HCT116 (cell line): ENCODE measurements at regions not wholly inside any gene's neighbourhood (a gene's known extent, or its start where the extent isn't known, plus 50 kb on each side); places are given as distances from the start of the nearest gene placed in this dataset.

Source experiments
- ATAC-seq: fragments of 200-7000 bp; cut with Tn5 transposase; 2 replicates; pipeline ENCODE4 v1.9.1; 2020; ENCODE audit warnings: mild to moderate bottlenecking, moderate library complexity
- BruUV-seq: library from RNA; stranded (reverse); fragments of 400-500 nt; replicated peaks from 2 replicates; lab custom pipeline; 2021; lab: Mats Ljungman, UMichigan
- CTCF ChIA-PET: fragments of 300-600 bp; sonication (Branson Sonifier 250); formaldehyde crosslinking; loops from one replicate; lab custom pipeline; 2021; ENCODE audit warnings: antibody characterized with exemption; lab: Charles Lee
- POLR2A ChIA-PET: fragments of 300-600, 350-600 bp; sonication (Branson Sonifier 250); formaldehyde crosslinking; loops from one replicate; lab custom pipeline; 2021; ENCODE audit warnings: antibody characterized with exemption; lab: Charles Lee
- RAD21 ChIA-PET, 2 experiments: fragments of 300-600 bp; sonication (Branson Sonifier 250); formaldehyde crosslinking; loops; one replicate each; lab custom pipeline; 2023; ENCODE audit warnings: low total read pairs in 2 of 2; ENCODE audit not compliant: uncharacterized antibody in 2 of 2, unreplicated experiment in 2 of 2, low non-redundant PET in 1 of 2; lab: Charles Lee
- DNase-seq: peaks from one replicate; pipeline ENCODE4 v3.0.0-alpha.2; 2010; ENCODE audit warnings: low read depth, low spot score
- H2AFZ ChIP-seq: fragments of 200-600 bp; shearing (Covaris generic), sonication (generic); 2 replicates; pipeline ENCODE4 v1.6.1; 2017; ENCODE audit warnings: low read depth, mixed run types, mixed read lengths, antibody characterized with exemption, low read length; ENCODE audit not compliant: poor library complexity, severe bottlenecking
- H3K27ac ChIP-seq: 2 replicates; pipeline ENCODE4 v1.5.1; 2012; ENCODE audit warnings: low read depth, low read length
- H3K27me3 ChIP-seq: fragments of 200-600 bp; sonication (generic); 2 replicates; pipeline ENCODE4 v1.6.1; 2016; ENCODE audit warnings: mixed run types, low read length, mixed read lengths; ENCODE audit not compliant: insufficient read depth
- H3K36me3 ChIP-seq, 2 experiments: fragments of 200-500 bp in 1 of 2; fragments of 200-600 bp in 1 of 2; sonication (Bioruptor generic) in 1 of 2; sonication (generic) in 1 of 2; 2 replicates each; pipeline versions ENCODE4 v1.5.1 to v1.6.1; 2014 to 2016; ENCODE audit warnings: low read length in 2 of 2, inconsistent platforms in 1 of 2, mixed read lengths in 1 of 2, mixed run types in 1 of 2; ENCODE audit not compliant: insufficient read depth in 2 of 2, control insufficient read depth in 1 of 2
- H3K4me1 ChIP-seq, 2 experiments: fragments of 200-600 bp in 1 of 2; sonication (generic) in 1 of 2; 2 replicates each; pipeline versions ENCODE4 v1.5.1 to v1.6.1; 2012 to 2017; ENCODE audit warnings: low read length in 2 of 2, inconsistent platforms in 1 of 2, mild to moderate bottlenecking in 1 of 2, mixed read lengths in 1 of 2, mixed run types in 1 of 2, moderate library complexity in 1 of 2; ENCODE audit not compliant: insufficient read depth in 2 of 2, control insufficient read depth in 1 of 2
- H3K4me2 ChIP-seq: fragments of 200-600 bp; sonication (generic); 2 replicates; pipeline ENCODE4 v1.6.1; 2017; ENCODE audit warnings: mixed run types, low read length, mixed read lengths
- H3K4me3 ChIP-seq, 2 experiments: fragments of 200-600 bp in 1 of 2; sonication (generic) in 1 of 2; replicated peaks in 1 of 2; 2 replicates each; pipeline ENCODE4 v1.5.1; 2011 to 2016; ENCODE audit warnings: low read length in 2 of 2, control low read depth in 1 of 2, low read depth in 1 of 2, mild to moderate bottlenecking in 1 of 2, mixed read lengths in 1 of 2, mixed run types in 1 of 2
- H3K79me2 ChIP-seq: fragments of 200-600 bp; sonication (generic); 2 replicates; pipeline ENCODE4 v1.6.1; 2017; ENCODE audit warnings: mild to moderate bottlenecking, mixed run types, low read length, moderate library complexity, mixed read lengths; ENCODE audit not compliant: insufficient read depth
- H3K9ac ChIP-seq: fragments of 200-600 bp; sonication (generic); 2 replicates; pipeline ENCODE4 v1.6.1; 2016; ENCODE audit warnings: low read length, mixed read lengths
- H3K9me2 ChIP-seq: fragments of 200-600 bp; sonication (generic), shearing (Covaris generic); 2 replicates; pipeline ENCODE4 v1.6.1; 2017; ENCODE audit warnings: mixed run types, mild to moderate bottlenecking, moderate library complexity; ENCODE audit not compliant: insufficient read depth
- H3K9me3 ChIP-seq, 2 experiments: fragments of 200-500 bp in 1 of 2; fragments of 200-600 bp in 1 of 2; sonication (Bioruptor generic) in 1 of 2; sonication (generic) in 1 of 2; 2 replicates each; pipeline ENCODE4 v1.6.1; 2014 to 2017; ENCODE audit warnings: low read length in 2 of 2, mixed read lengths in 2 of 2, inconsistent platforms in 1 of 2, low read depth in 1 of 2, mild to moderate bottlenecking in 1 of 2, mixed run types in 1 of 2, moderate library complexity in 1 of 2; ENCODE audit not compliant: control insufficient read depth in 1 of 2, insufficient read depth in 1 of 2
- H4K20me1 ChIP-seq: fragments of 200-600 bp; sonication (generic), shearing (Covaris generic); 2 replicates; pipeline ENCODE4 v1.6.1; 2017; ENCODE audit warnings: mixed run types, mild to moderate bottlenecking, moderate library complexity; ENCODE audit not compliant: insufficient read depth
- CBX3 ChIP-seq: IDR thresholded peaks from 2 replicates; pipeline ENCODE4 v1.6.1; 2012; ENCODE audit warnings: low read depth
- CEBPB ChIP-seq: IDR thresholded peaks from 2 replicates; pipeline ENCODE4 v1.6.1; 2012; ENCODE audit warnings: low read depth
- ELF1 ChIP-seq: IDR thresholded peaks from 2 replicates; pipeline ENCODE4 v1.6.1; 2012; ENCODE audit warnings: low read depth, borderline replicate concordance
- POLR2A ChIP-seq: IDR thresholded peaks from 2 replicates; pipeline ENCODE4 v1.7.0; 2011; ENCODE audit warnings: borderline replicate concordance; ENCODE audit not compliant: insufficient read depth, insufficient read length; ENCODE audit errors: extremely low read depth
- RAD21 ChIP-seq: IDR thresholded peaks from 2 replicates; pipeline ENCODE4 v1.6.1; 2012; ENCODE audit warnings: low read depth, mild to moderate bottlenecking
- SIN3A ChIP-seq: IDR thresholded peaks from 2 replicates; pipeline ENCODE4 v1.6.1; 2012; ENCODE audit warnings: low read depth
- SRF ChIP-seq: IDR thresholded peaks from 2 replicates; pipeline ENCODE4 v1.6.1; 2012; ENCODE audit warnings: low read depth
- intact Hi-C: fragments of 100-400 bp; cut with micrococcal nuclease; formaldehyde crosslinking; loops from 2 replicates; pipeline ENCODE4 v1.10.0; 2022
- TF ChIP-seq, protein P1 (sequence below): IDR thresholded peaks from 2 replicates; pipeline ENCODE4 v1.6.1; 2011; ENCODE audit warnings: mild to moderate bottlenecking, low read length, moderate library complexity; ENCODE audit not compliant: insufficient replicate concordance; ENCODE audit errors: extremely low read depth
- TF ChIP-seq, protein P2 (sequence below): IDR thresholded peaks from 2 replicates; pipeline ENCODE4 v1.6.1; 2012
- TF ChIP-seq, protein P3 (sequence below): IDR thresholded peaks from 2 replicates; pipeline ENCODE4 v1.6.1; 2012; ENCODE audit warnings: low read depth
- TF ChIP-seq, protein P4 (sequence below), 3 experiments: fragments of 200-600 bp in 1 of 3; sonication (generic) in 1 of 3; IDR thresholded peaks in 2 of 3; conservative IDR thresholded peaks in 1 of 3; 2 replicates each; pipeline ENCODE4 v1.5.1; 2012 to 2017; ENCODE audit warnings: low read depth in 2 of 3, low read length in 2 of 3, antibody characterized with exemption in 1 of 3, borderline replicate concordance in 1 of 3, control low read depth in 1 of 3, mild to moderate bottlenecking in 1 of 3, mixed read lengths in 1 of 3, mixed run types in 1 of 3, moderate library complexity in 1 of 3; ENCODE audit not compliant: insufficient read depth in 1 of 3

DNA sequence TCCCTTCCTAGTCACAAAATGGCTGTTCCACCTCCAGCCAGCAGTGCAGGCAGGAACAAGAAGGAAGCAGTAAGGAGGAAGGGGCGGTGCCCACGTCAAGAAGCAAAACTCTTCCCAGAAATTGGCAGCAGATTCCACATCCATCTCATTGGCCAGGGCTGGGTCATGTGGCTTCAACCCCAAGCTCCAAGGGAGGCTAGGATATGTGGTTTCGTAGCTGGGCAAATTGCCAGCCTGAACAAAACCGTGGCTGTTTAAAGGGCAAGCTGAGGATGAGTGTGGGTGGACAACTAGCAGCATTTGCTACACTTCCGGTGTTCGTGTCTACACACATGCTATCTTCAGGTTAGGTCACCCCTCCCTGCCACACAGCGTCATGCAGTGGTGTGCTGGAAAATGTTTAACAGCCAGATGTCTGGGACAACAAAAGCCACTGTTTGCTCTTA, 92.1 kb upstream of the MAP1B start (continued):
- TF ChIP-seq RAD21 (no peak), SIN3A (no peak), POLR2A (no peak), CBX3 (peak; percentile 23; the same call in 1 of the 2 replicates)
- TF ChIP-seq, protein P1, sequence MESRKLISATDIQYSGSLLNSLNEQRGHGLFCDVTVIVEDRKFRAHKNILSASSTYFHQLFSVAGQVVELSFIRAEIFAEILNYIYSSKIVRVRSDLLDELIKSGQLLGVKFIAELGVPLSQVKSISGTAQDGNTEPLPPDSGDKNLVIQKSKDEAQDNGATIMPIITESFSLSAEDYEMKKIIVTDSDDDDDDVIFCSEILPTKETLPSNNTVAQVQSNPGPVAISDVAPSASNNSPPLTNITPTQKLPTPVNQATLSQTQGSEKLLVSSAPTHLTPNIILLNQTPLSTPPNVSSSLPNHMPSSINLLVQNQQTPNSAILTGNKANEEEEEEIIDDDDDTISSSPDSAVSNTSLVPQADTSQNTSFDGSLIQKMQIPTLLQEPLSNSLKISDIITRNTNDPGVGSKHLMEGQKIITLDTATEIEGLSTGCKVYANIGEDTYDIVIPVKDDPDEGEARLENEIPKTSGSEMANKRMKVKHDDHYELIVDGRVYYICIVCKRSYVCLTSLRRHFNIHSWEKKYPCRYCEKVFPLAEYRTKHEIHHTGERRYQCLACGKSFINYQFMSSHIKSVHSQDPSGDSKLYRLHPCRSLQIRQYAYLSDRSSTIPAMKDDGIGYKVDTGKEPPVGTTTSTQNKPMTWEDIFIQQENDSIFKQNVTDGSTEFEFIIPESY: no peak
- TF ChIP-seq, protein P2, sequence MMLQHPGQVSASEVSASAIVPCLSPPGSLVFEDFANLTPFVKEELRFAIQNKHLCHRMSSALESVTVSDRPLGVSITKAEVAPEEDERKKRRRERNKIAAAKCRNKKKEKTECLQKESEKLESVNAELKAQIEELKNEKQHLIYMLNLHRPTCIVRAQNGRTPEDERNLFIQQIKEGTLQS: no peak
- TF ChIP-seq, protein P3, sequence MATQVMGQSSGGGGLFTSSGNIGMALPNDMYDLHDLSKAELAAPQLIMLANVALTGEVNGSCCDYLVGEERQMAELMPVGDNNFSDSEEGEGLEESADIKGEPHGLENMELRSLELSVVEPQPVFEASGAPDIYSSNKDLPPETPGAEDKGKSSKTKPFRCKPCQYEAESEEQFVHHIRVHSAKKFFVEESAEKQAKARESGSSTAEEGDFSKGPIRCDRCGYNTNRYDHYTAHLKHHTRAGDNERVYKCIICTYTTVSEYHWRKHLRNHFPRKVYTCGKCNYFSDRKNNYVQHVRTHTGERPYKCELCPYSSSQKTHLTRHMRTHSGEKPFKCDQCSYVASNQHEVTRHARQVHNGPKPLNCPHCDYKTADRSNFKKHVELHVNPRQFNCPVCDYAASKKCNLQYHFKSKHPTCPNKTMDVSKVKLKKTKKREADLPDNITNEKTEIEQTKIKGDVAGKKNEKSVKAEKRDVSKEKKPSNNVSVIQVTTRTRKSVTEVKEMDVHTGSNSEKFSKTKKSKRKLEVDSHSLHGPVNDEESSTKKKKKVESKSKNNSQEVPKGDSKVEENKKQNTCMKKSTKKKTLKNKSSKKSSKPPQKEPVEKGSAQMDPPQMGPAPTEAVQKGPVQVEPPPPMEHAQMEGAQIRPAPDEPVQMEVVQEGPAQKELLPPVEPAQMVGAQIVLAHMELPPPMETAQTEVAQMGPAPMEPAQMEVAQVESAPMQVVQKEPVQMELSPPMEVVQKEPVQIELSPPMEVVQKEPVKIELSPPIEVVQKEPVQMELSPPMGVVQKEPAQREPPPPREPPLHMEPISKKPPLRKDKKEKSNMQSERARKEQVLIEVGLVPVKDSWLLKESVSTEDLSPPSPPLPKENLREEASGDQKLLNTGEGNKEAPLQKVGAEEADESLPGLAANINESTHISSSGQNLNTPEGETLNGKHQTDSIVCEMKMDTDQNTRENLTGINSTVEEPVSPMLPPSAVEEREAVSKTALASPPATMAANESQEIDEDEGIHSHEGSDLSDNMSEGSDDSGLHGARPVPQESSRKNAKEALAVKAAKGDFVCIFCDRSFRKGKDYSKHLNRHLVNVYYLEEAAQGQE: no peak

DNA sequence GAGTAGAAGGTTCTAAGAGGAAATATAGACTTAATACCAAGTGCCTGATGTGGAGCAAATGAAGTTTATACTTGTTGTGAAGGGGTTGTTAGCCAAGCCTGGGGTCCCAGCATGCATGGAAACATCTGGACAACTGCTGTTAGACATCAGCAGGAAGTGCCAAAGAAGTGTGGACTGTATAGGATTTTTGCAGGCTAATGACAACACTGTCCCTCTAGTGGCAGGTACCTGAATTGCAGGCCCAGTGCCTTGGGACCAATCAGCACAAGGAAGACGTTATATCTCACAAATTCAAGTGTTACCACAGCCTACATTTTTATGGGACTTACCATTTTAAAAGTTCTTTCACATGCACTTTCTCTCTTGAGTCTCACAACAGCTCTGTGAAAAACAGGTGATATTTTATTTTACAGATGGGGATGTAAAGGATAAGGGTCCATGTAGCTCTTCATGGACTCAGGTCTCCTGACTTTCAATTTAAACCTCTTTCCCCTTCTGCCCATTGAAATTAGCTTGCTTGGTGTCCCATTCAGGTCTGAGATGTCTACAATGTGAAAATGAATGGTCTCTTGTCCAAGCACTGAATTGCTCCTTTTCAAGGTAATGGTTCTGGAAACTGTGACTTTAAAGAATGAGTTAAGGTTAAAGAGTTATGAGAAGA, 89.0 kb upstream of the MAP1B start:
- peak overlapping the region; percentile 75 for H2AFZ ChIP-seq
- H3K9me2 ChIP-seq: no peaks in the 10 kb centered on the region
- H3K4me2 ChIP-seq: 0 out of 2 replicates have a peak overlapping the region, but pooled peaks have one; percentile 1
- H4K20me1 ChIP-seq: no peaks in the 10 kb centered on the region
- no peaks in the 10 kb centered on the region for H3K27me3 ChIP-seq
- ATAC-seq: peak; percentile 72
- POLR2A ChIA-PET: no interaction called here
- no peak overlapping the region for H3K27ac ChIP-seq
- peak; percentile 71 for TF ChIP-seq CBX3
- TF ChIP-seq CEBPB: no peak
- peak; percentile 65 for TF ChIP-seq RAD21
- no peak for TF ChIP-seq ELF1
- TF ChIP-seq, protein P4, sequence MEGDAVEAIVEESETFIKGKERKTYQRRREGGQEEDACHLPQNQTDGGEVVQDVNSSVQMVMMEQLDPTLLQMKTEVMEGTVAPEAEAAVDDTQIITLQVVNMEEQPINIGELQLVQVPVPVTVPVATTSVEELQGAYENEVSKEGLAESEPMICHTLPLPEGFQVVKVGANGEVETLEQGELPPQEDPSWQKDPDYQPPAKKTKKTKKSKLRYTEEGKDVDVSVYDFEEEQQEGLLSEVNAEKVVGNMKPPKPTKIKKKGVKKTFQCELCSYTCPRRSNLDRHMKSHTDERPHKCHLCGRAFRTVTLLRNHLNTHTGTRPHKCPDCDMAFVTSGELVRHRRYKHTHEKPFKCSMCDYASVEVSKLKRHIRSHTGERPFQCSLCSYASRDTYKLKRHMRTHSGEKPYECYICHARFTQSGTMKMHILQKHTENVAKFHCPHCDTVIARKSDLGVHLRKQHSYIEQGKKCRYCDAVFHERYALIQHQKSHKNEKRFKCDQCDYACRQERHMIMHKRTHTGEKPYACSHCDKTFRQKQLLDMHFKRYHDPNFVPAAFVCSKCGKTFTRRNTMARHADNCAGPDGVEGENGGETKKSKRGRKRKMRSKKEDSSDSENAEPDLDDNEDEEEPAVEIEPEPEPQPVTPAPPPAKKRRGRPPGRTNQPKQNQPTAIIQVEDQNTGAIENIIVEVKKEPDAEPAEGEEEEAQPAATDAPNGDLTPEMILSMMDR (IDR thresholded peaks at IDR 0.05 in 2 of 3, conservative IDR thresholded peaks at IDR 0.05 in 1 of 3; ENCODE audit: borderline replicate concordance in 1 of 3, insufficient read depth in 1 of 3, low read depth in 2 of 3, low read length in 2 of 3): peak; percentile 49 to 100 (median 98); a peak in 5 of 6 replicates
- no peak for TF ChIP-seq SRF
- TF ChIP-seq SIN3A: no peak
- TF ChIP-seq, all 23 proteins: peak for 3
- Histone ChIP-seq H3K4me1 (peaks cover 10 to 16% of the 10 kb centered on the region in 2 experiments), H3K79me2 (no peaks in the 10 kb centered on the region), H3K36me3 (no peaks in the 10 kb centered on the region), H3K9ac (no peak overlapping the region), H3K4me3 (no peak overlapping the region), H3K9me3 (no peaks in the 10 kb centered on the region)
- no TSS peak for BruUV-seq
- peak; percentile 57 for DNase-seq
- intact Hi-C loops: loop anchor here (1.0 kb wide), 1 partner anchor 235 kb away; no protein-coding TSS in a partner anchor
- ChIA-PET RAD21 (no interaction called here), CTCF (interaction anchor here (1.7 kb wide), 1 partner anchor 235 kb away, joined by 7 read pairs; no protein-coding TSS in a partner anchor)
